HepG2 (cell line): ENCODE measurements at regions not wholly inside any gene's neighbourhood (a gene's known extent, or its start where the extent isn't known, plus 50 kb on each side); places are given as distances from the start of the nearest gene placed in this dataset.

ENCODE experiments used
- ARHGAP35 ChIP-seq: sonication (generic); formaldehyde crosslinking; IDR thresholded peaks from 2 replicates; pipeline ENCODE4 v1.9.0; 2022; ENCODE audit warnings: mild to moderate bottlenecking, inconsistent platforms, moderate library complexity, missing genetic modification reagents, borderline replicate concordance
- ARID4A ChIP-seq: sonication (generic); formaldehyde crosslinking; IDR thresholded peaks from 2 replicates; pipeline ENCODE4 v1.5.0; 2020; ENCODE audit warnings: mild to moderate bottlenecking, missing genetic modification reagents, borderline replicate concordance
- GATAD2A ChIP-seq: IDR thresholded peaks from 2 replicates; pipeline ENCODE4 v1.6.1; 2016
- NR0B2 ChIP-seq: sonication (generic); formaldehyde crosslinking; IDR thresholded peaks from 2 replicates; pipeline ENCODE4 v1.4.0; 2020; ENCODE audit warnings: mild to moderate bottlenecking, missing genetic modification reagents
- POGK ChIP-seq: sonication (generic); formaldehyde crosslinking; conservative IDR thresholded peaks from 2 replicates; pipeline ENCODE4 v1.8.0; 2022; ENCODE audit warnings: mild to moderate bottlenecking, moderate library complexity, missing genetic modification reagents
- POLR2AphosphoS5 ChIP-seq: IDR thresholded peaks from 2 replicates; pipeline ENCODE4 v1.6.1; 2012; ENCODE audit warnings: low read depth, low read length
- RXRA ChIP-seq: sonication (generic); formaldehyde crosslinking; IDR thresholded peaks from 2 replicates; pipeline ENCODE4 v1.5.1; 2020; ENCODE audit warnings: missing genetic modification reagents
- SCMH1 ChIP-seq: sonication (generic); formaldehyde crosslinking; IDR thresholded peaks from 2 replicates; pipeline ENCODE4 v1.9.0; 2021; ENCODE audit warnings: missing genetic modification reagents, mild to moderate bottlenecking, borderline replicate concordance
- SNAPC5 ChIP-seq: sonication (generic); formaldehyde crosslinking; IDR thresholded peaks from 2 replicates; pipeline ENCODE4 v1.8.1; 2023; ENCODE audit warnings: mild to moderate bottlenecking, missing genetic modification reagents, borderline replicate concordance
- ZNF235 ChIP-seq: sonication (generic); formaldehyde crosslinking; IDR thresholded peaks from 2 replicates; pipeline ENCODE4 v1.8.1; 2023; ENCODE audit warnings: mild to moderate bottlenecking, missing genetic modification reagents, borderline replicate concordance
- ZNF572 ChIP-seq: sonication (generic); formaldehyde crosslinking; IDR thresholded peaks from 2 replicates; pipeline ENCODE4 v1.5.1; 2020; ENCODE audit warnings: mild to moderate bottlenecking, missing genetic modification reagents
- ZNF609 ChIP-seq: sonication (generic); formaldehyde crosslinking; IDR thresholded peaks from 2 replicates; pipeline ENCODE4 v1.4.0; 2020; ENCODE audit warnings: mild to moderate bottlenecking, missing genetic modification reagents, borderline replicate concordance
- ZNF770 ChIP-seq: sonication (generic); formaldehyde crosslinking; IDR thresholded peaks from 2 replicates; pipeline ENCODE4 v1.5.0; 2020; ENCODE audit warnings: mild to moderate bottlenecking, missing genetic modification reagents
- ZSCAN9 ChIP-seq: IDR thresholded peaks from 2 replicates; pipeline ENCODE4 v1.6.1; 2016; ENCODE audit warnings: borderline replicate concordance

- TF ChIP-seq POLR2AphosphoS5 (no peak), SNAPC5 (CRISPR knock-in tag) (0 out of 2 replicates have a peak, but pooled peaks have one; percentile 85), ARHGAP35 (CRISPR knock-in tag) (no peak), RXRA (CRISPR knock-in tag) (peak; percentile 38; the same call in 1 of the 2 replicates), ZSCAN9 (CRISPR knock-in tag) (0 out of 2 replicates have a peak, but pooled peaks have one; percentile 73), ZNF572 (CRISPR knock-in tag) (no peak), SCMH1 (CRISPR knock-in tag) (no peak), POGK (CRISPR knock-in tag) (0 out of 2 replicates have a peak, but pooled peaks have one; percentile 10), NR0B2 (CRISPR knock-in tag) (no peak), ZNF235 (no peak), ZNF770 (CRISPR knock-in tag) (peak; percentile 26; the same call in 1 of the 2 replicates), GATAD2A (peak; percentile 86), ARID4A (CRISPR knock-in tag) (no peak; the same call in 1 of the 2 replicates), ZNF609 (CRISPR knock-in tag) (no peak)
These were observed 79.8 kb upstream of the SESTD1 start (continued) for GRCh38 chr2:179344280-179344964.
